Liver (tissue), 8 donors: ENCODE measurements at regions not wholly inside any gene's neighbourhood (a gene's known extent, or its start where the extent isn't known, plus 50 kb on each side); places are given as distances from the start of the nearest gene placed in this dataset.

ENCODE experiments used
- DNase-seq: peaks from one replicate; pipeline ENCODE4 v3.0.0-alpha.2; 2017; ENCODE audit warnings: low spot score
- H3K27ac ChIP-seq, 2 donors: one replicate each; pipeline ENCODE4 v1.7.0; 2013; ENCODE audit warnings: inconsistent platforms in 2 of 2, low read length in 2 of 2, control low read depth in 1 of 2, low read depth in 1 of 2, mild to moderate bottlenecking in 1 of 2
- H3K27me3 ChIP-seq, 4 donors: one replicate each; pipeline versions ENCODE4 v1.6.1 to v1.7.0; 2013; ENCODE audit warnings: low read length in 3 of 4, inconsistent platforms in 1 of 4, mild to moderate bottlenecking in 1 of 4, moderate library complexity in 1 of 4; ENCODE audit not compliant: control insufficient read depth in 4 of 4, insufficient read depth in 4 of 4
- H3K36me3 ChIP-seq, 4 donors: one replicate each; pipeline versions ENCODE4 v1.6.1 to v1.7.0; 2013; ENCODE audit warnings: low read length in 3 of 4, mild to moderate bottlenecking in 3 of 4, low read depth in 1 of 4, moderate library complexity in 1 of 4; ENCODE audit not compliant: control insufficient read depth in 4 of 4, insufficient read depth in 3 of 4
- H3K4me1 ChIP-seq, 4 donors: one replicate each; pipeline versions ENCODE4 v1.6.1 to v1.7.0; 2013; ENCODE audit warnings: low read length in 3 of 4, mild to moderate bottlenecking in 3 of 4, moderate library complexity in 1 of 4; ENCODE audit not compliant: control insufficient read depth in 4 of 4, insufficient read depth in 4 of 4
- H3K4me3 ChIP-seq, 3 donors: one replicate each; pipeline versions ENCODE4 v1.6.1 to v1.7.0; 2013; ENCODE audit warnings: low read length in 3 of 3, control low read depth in 1 of 3, low read depth in 1 of 3, mild to moderate bottlenecking in 1 of 3
- H3K9ac ChIP-seq, 2 donors: one replicate each; pipeline ENCODE4 v1.7.0; 2013; ENCODE audit warnings: low read length in 2 of 2, mild to moderate bottlenecking in 2 of 2, moderate library complexity in 2 of 2, control low read depth in 1 of 2, low read depth in 1 of 2
- H3K9me3 ChIP-seq, 4 donors: one replicate each; pipeline versions ENCODE4 v1.6.1 to v1.7.0; 2013; ENCODE audit warnings: low read length in 3 of 4; ENCODE audit not compliant: control insufficient read depth in 4 of 4
- FOXA1 ChIP-seq: IDR thresholded peaks from 2 replicates; pipeline ENCODE4 v1.6.1; 2016; ENCODE audit warnings: antibody characterized with exemption
- FOXA2 ChIP-seq: IDR thresholded peaks from 2 replicates; pipeline ENCODE4 v1.6.1; 2016; ENCODE audit warnings: antibody characterized with exemption
- GABPA ChIP-seq, 2 donors: IDR thresholded peaks in 1 of 2; conservative IDR thresholded peaks in 1 of 2; 2 replicates each; pipeline ENCODE4 v1.6.1; 2016; ENCODE audit warnings: antibody characterized with exemption in 2 of 2, mild to moderate bottlenecking in 1 of 2, moderate library complexity in 1 of 2
- HNF4A ChIP-seq, 2 donors: conservative IDR thresholded peaks; 2 replicates each; pipeline ENCODE4 v1.6.1; 2016; ENCODE audit warnings: antibody characterized with exemption in 2 of 2, mild to moderate bottlenecking in 2 of 2
- HNF4G ChIP-seq: IDR thresholded peaks from 2 replicates; pipeline ENCODE4 v1.6.1; 2016; ENCODE audit warnings: antibody characterized with exemption
- JUND ChIP-seq, 2 donors: IDR thresholded peaks; 2 replicates each; pipeline ENCODE4 v1.6.1; 2016; ENCODE audit warnings: antibody characterized with exemption in 2 of 2
- NR2F2 ChIP-seq: IDR thresholded peaks from 2 replicates; pipeline ENCODE4 v1.6.1; 2016; ENCODE audit warnings: antibody characterized with exemption
- RAD21 ChIP-seq, 2 donors: IDR thresholded peaks; 2 replicates each; pipeline ENCODE4 v1.6.1; 2016; ENCODE audit warnings: antibody characterized with exemption in 2 of 2, mild to moderate bottlenecking in 2 of 2
- RXRA ChIP-seq, 2 donors: IDR thresholded peaks; 2 replicates each; pipeline ENCODE4 v1.6.1; 2017 to 2018; ENCODE audit warnings: antibody characterized with exemption in 2 of 2, mild to moderate bottlenecking in 1 of 2
- SP1 ChIP-seq: IDR thresholded peaks from 2 replicates; pipeline ENCODE4 v1.6.1; 2018; ENCODE audit warnings: antibody characterized with exemption, mild to moderate bottlenecking
- TAF1 ChIP-seq: conservative IDR thresholded peaks from 2 replicates; pipeline ENCODE4 v1.6.1; 2016; ENCODE audit warnings: antibody characterized with exemption, mild to moderate bottlenecking
- YY1 ChIP-seq: IDR thresholded peaks from 2 replicates; pipeline ENCODE4 v1.6.1; 2016; ENCODE audit warnings: antibody characterized with exemption, mild to moderate bottlenecking
- WGBS: extraction: QIAGEN DNeasy Blood & Tissue Kit; methylation state at CpG from one replicate; pipeline ENCODE4 v1.1.7; 2013; 5-methylcytosine and 5-hydroxymethylcytosine counted together
- TF ChIP-seq, protein P1 (sequence below): IDR thresholded peaks from 2 replicates; pipeline ENCODE4 v1.6.1; 2016; ENCODE audit warnings: antibody characterized with exemption
- TF ChIP-seq, protein P2 (sequence below): fragments of 150-350 bp; IDR thresholded peaks from 2 replicates; pipeline ENCODE4 v1.5.1; 2017; ENCODE audit warnings: improper control_type of control experiment, low read depth, low read length; ENCODE audit not compliant: missing input control
- TF ChIP-seq, protein P3 (sequence below): IDR thresholded peaks from 2 replicates; pipeline ENCODE4 v1.6.1; 2016; ENCODE audit warnings: antibody characterized with exemption, mild to moderate bottlenecking
- TF ChIP-seq, protein P4 (sequence below): IDR thresholded peaks from 2 replicates; pipeline ENCODE4 v1.6.1; 2016; ENCODE audit warnings: antibody characterized with exemption
- donor health status: healthy.
- donor health status: healthy.
- donor health status: healthy.
- donor health status: healthy.
- donor health status: healthy.

DNA sequence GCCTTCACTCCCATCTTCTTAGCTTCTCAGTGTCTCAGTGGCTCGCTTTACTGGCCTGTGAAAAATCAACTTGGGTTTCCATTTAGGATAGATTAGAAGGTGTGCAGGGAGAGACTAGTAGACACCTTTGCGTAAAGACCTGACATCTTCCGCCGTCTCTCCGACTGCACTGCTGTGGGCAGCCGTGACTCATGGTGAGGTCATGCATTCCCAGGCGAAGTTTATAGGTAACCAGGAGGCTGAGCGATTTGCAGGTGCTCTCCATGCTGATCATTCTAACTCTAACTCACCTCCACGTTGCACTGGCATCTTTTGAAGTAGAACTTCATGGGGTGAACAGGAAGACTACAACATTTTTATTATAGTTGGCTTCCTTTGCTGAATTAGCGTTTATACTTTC, 68.0 kb upstream of the ZNF438 start:
- Histone ChIP-seq H3K4me3 (no peak overlapping the region), H3K27me3 (peaks cover 0 to 3% (median 0%) of the 10 kb centered on the region in 4 donors), H3K27ac (no peak overlapping the region), H3K9ac (no peak overlapping the region), H3K4me1 (no peaks in the 10 kb centered on the region), H3K9me3 (no peaks in the 10 kb centered on the region), H3K36me3 (no peaks in the 10 kb centered on the region)
- TF ChIP-seq FOXA1, result no peak
- no peak for TF ChIP-seq NR2F2
- TF ChIP-seq, protein P1, sequence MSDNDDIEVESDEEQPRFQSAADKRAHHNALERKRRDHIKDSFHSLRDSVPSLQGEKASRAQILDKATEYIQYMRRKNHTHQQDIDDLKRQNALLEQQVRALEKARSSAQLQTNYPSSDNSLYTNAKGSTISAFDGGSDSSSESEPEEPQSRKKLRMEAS, result no peak
- TF ChIP-seq HNF4G, result no peak
- TF ChIP-seq RXRA (IDR thresholded peaks at IDR 0.05), result no peak
- TF ChIP-seq YY1, result no peak
- TF ChIP-seq SP1, result no peak
- no peak for TF ChIP-seq GABPA (IDR thresholded peaks at IDR 0.05 in 1 of 2, conservative IDR thresholded peaks at IDR 0.05 in 1 of 2)
- TF ChIP-seq HNF4A (conservative IDR thresholded peaks at IDR 0.05), result no peak
- TF ChIP-seq, protein P2, sequence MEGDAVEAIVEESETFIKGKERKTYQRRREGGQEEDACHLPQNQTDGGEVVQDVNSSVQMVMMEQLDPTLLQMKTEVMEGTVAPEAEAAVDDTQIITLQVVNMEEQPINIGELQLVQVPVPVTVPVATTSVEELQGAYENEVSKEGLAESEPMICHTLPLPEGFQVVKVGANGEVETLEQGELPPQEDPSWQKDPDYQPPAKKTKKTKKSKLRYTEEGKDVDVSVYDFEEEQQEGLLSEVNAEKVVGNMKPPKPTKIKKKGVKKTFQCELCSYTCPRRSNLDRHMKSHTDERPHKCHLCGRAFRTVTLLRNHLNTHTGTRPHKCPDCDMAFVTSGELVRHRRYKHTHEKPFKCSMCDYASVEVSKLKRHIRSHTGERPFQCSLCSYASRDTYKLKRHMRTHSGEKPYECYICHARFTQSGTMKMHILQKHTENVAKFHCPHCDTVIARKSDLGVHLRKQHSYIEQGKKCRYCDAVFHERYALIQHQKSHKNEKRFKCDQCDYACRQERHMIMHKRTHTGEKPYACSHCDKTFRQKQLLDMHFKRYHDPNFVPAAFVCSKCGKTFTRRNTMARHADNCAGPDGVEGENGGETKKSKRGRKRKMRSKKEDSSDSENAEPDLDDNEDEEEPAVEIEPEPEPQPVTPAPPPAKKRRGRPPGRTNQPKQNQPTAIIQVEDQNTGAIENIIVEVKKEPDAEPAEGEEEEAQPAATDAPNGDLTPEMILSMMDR, result no peak
- TF ChIP-seq TAF1, result no peak
- TF ChIP-seq RAD21 (IDR thresholded peaks at IDR 0.05), result no peak
- no peak for DNase-seq
- WGBS, result 72% methylated on average over 10 of the region's 10 CpGs

DNA sequence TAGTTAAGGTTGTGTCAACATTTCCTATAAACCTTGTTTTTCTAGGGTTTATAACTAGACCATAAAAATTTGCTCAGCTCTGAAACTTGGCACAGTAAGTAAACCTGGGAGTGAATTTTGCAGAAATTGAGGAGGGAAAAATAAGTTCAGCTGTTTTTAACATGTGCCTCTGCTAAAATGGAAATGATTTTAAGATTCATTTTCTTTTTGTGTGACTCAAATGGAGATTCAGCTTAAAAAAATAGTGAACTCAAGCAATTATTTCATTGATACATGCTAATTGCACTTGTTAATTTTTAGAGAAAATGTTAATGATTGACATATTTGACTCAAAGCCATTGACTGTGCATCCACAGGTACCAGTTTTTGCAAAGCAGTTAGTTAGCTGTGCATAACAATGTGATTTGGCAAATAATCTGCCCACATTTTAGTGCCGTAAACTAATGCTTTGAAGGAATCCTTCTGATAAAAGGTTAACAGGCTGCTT, 68.5 kb upstream of the ZNF438 start:
- Histone ChIP-seq H3K27me3 (peaks cover 0 to 3% (median 0%) of the 10 kb centered on the region in 4 donors), H3K9ac (no peak overlapping the region), H3K27ac (no peak overlapping the region), H3K4me1 (no peaks in the 10 kb centered on the region), H3K36me3 (no peaks in the 10 kb centered on the region), H3K9me3 (no peaks in the 10 kb centered on the region), H3K4me3 (no peak overlapping the region)
- TF ChIP-seq JUND (IDR thresholded peaks at IDR 0.05) (no peak), FOXA1 (no peak), YY1 (no peak), FOXA2 (no peak), HNF4G (no peak), RAD21 (IDR thresholded peaks at IDR 0.05) (no peak), NR2F2 (no peak)
- TF ChIP-seq, protein P3, sequence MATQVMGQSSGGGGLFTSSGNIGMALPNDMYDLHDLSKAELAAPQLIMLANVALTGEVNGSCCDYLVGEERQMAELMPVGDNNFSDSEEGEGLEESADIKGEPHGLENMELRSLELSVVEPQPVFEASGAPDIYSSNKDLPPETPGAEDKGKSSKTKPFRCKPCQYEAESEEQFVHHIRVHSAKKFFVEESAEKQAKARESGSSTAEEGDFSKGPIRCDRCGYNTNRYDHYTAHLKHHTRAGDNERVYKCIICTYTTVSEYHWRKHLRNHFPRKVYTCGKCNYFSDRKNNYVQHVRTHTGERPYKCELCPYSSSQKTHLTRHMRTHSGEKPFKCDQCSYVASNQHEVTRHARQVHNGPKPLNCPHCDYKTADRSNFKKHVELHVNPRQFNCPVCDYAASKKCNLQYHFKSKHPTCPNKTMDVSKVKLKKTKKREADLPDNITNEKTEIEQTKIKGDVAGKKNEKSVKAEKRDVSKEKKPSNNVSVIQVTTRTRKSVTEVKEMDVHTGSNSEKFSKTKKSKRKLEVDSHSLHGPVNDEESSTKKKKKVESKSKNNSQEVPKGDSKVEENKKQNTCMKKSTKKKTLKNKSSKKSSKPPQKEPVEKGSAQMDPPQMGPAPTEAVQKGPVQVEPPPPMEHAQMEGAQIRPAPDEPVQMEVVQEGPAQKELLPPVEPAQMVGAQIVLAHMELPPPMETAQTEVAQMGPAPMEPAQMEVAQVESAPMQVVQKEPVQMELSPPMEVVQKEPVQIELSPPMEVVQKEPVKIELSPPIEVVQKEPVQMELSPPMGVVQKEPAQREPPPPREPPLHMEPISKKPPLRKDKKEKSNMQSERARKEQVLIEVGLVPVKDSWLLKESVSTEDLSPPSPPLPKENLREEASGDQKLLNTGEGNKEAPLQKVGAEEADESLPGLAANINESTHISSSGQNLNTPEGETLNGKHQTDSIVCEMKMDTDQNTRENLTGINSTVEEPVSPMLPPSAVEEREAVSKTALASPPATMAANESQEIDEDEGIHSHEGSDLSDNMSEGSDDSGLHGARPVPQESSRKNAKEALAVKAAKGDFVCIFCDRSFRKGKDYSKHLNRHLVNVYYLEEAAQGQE, result no peak
- TF ChIP-seq, protein P4, sequence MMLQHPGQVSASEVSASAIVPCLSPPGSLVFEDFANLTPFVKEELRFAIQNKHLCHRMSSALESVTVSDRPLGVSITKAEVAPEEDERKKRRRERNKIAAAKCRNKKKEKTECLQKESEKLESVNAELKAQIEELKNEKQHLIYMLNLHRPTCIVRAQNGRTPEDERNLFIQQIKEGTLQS, result no peak
- TF ChIP-seq, protein P1, result no peak
- DNase-seq, result no peak
- 87% methylated on average over 1 of the region's 1 CpG for WGBS
